Naive thymus-derived CD4-positive, alpha-beta T cell (primary cell): ENCODE measurements at regions not wholly inside any gene's neighbourhood (a gene's known extent, or its start where the extent isn't known, plus 50 kb on each side); places are given as distances from the start of the nearest gene placed in this dataset.
"Not testable (repeated sequence)": the region's sequence is repeated elsewhere in the genome, so short reads cannot be mapped to it uniquely, and the experiment has no call there.

ENCODE experiments used
- ATAC-seq: fragments of 150-1000 bp; cut with Tn5 transposase; 2 replicates; pipeline ENCODE4 v1.10.0; 2021; ENCODE audit warnings: mild to moderate bottlenecking, moderate library complexity
- CTCF ChIA-PET: fragments of 350-600 bp; sonication (Branson Sonifier 250); formaldehyde crosslinking; loops from one replicate; lab custom pipeline; 2021; ENCODE audit warnings: antibody characterized with exemption; lab: Charles Lee
- POLR2A ChIA-PET: fragments of 350-600 bp; sonication (Branson Sonifier 250); formaldehyde crosslinking; loops from one replicate; lab custom pipeline; 2021; ENCODE audit warnings: antibody characterized with exemption, inconsistent platforms; lab: Charles Lee
- DNase-seq, 9 donors: peaks; one replicate each; pipeline versions ENCODE4 v3.0.0 to v3.0.0-alpha.2; 2020 to 2022; ENCODE audit warnings: mixed read lengths in 1 of 9
- H3K27ac ChIP-seq: one replicate; pipeline ENCODE4 v1.7.0; 2013; ENCODE audit warnings: mild to moderate bottlenecking, low read depth, low read length, moderate library complexity
- H3K27me3 ChIP-seq, 2 donors: one replicate each; pipeline ENCODE4 v1.7.0; 2013; ENCODE audit warnings: low read length in 2 of 2, mild to moderate bottlenecking in 2 of 2, moderate library complexity in 2 of 2; ENCODE audit not compliant: control insufficient read depth in 2 of 2, insufficient read depth in 2 of 2
- H3K36me3 ChIP-seq, 3 experiments: 1 replicate in 2 of 3; 2 replicates in 1 of 3; pipeline ENCODE4 v1.7.0; 2013; ENCODE audit warnings: low read length in 3 of 3, mild to moderate bottlenecking in 3 of 3, moderate library complexity in 1 of 3; ENCODE audit not compliant: insufficient read depth in 3 of 3, control insufficient read depth in 2 of 3
- H3K4me1 ChIP-seq, 2 donors: one replicate each; pipeline ENCODE4 v1.7.0; 2013; ENCODE audit warnings: low read length in 2 of 2, mild to moderate bottlenecking in 2 of 2, moderate library complexity in 1 of 2; ENCODE audit not compliant: control insufficient read depth in 2 of 2, insufficient read depth in 2 of 2
- H3K4me3 ChIP-seq: 2 replicates; pipeline ENCODE4 v1.7.0; 2013; ENCODE audit warnings: mild to moderate bottlenecking, low read length
- H3K9me3 ChIP-seq, 3 experiments: 1 replicate in 2 of 3; 2 replicates in 1 of 3; pipeline ENCODE4 v1.7.0; 2013; ENCODE audit warnings: low read length in 3 of 3; ENCODE audit not compliant: control insufficient read depth in 2 of 3
- H3K27ac Mint-ChIP-seq, 9 donors: one replicate each; pipeline ENCODE4 v1.8.0; 2020 to 2022; ENCODE audit warnings: mixed read lengths in 9 of 9, mild to moderate bottlenecking in 8 of 9, moderate library complexity in 5 of 9, inconsistent platforms in 2 of 9
- H3K27me3 Mint-ChIP-seq, 5 donors: one replicate each; pipeline ENCODE4 v1.8.0; 2021 to 2022; ENCODE audit warnings: mixed read lengths in 5 of 5, mild to moderate bottlenecking in 1 of 5
- H3K36me3 Mint-ChIP-seq, 5 donors: one replicate each; pipeline ENCODE4 v1.8.0; 2020 to 2022; ENCODE audit warnings: mixed read lengths in 5 of 5, mild to moderate bottlenecking in 3 of 5, inconsistent platforms in 1 of 5
- H3K4me1 Mint-ChIP-seq, 7 donors: one replicate each; pipeline ENCODE4 v1.8.0; 2020 to 2022; ENCODE audit warnings: mixed read lengths in 7 of 7, mild to moderate bottlenecking in 3 of 7, inconsistent platforms in 1 of 7
- H3K4me3 Mint-ChIP-seq, 10 donors: one replicate each; pipeline ENCODE4 v1.8.0; 2020 to 2022; ENCODE audit warnings: mild to moderate bottlenecking in 10 of 10, mixed read lengths in 10 of 10, moderate library complexity in 6 of 10, inconsistent platforms in 2 of 10
- H3K9me3 Mint-ChIP-seq, 11 donors: one replicate each; pipeline ENCODE4 v1.8.0; 2020 to 2022; ENCODE audit warnings: mixed read lengths in 11 of 11, mild to moderate bottlenecking in 4 of 11, inconsistent platforms in 1 of 11, moderate library complexity in 1 of 11
- intact Hi-C, 2 donors: fragments of 100-400 bp; cut with micrococcal nuclease; formaldehyde crosslinking; loops; one replicate each; pipeline ENCODE4 v1.15.1; 2023

- H3K27me3 ChIP-seq: no peaks in the 10 kb centered on the region
- H3K9me3 Mint-ChIP-seq: no peaks in the 10 kb centered on the region
- ChIA-PET CTCF (no interaction called here), POLR2A (no interaction called here)
- no peaks in the 10 kb centered on the region for H3K4me1 Mint-ChIP-seq
- H3K27ac ChIP-seq: no peak overlapping the region
- no peaks in the 10 kb centered on the region for H3K4me1 ChIP-seq
- no peaks in the 10 kb centered on the region for H3K9me3 ChIP-seq
- no peak for ATAC-seq
- H3K36me3 ChIP-seq: no peaks in the 10 kb centered on the region
- H3K27me3 Mint-ChIP-seq: peaks cover 0 to 21% (median 6%) of the 10 kb centered on the region in 5 donors
- DNase-seq: no peak
- intact Hi-C loops: no loop called here
- H3K4me3 ChIP-seq: no peak overlapping the region
- no peak overlapping the region for H3K27ac Mint-ChIP-seq
- H3K36me3 Mint-ChIP-seq: no peaks in the 10 kb centered on the region
- no peak overlapping the region for H3K4me3 Mint-ChIP-seq
Observed at GRCh38 chr6:119760046-119760445, 410.5 kb upstream of the MAN1A1 start.

GRCh38 chr6:119758385-119758784, 408.8 kb upstream of the MAN1A1 start:
- Histone ChIP-seq H3K4me3 (no peak overlapping the region), H3K9me3 (no peaks in the 10 kb centered on the region), H3K4me1 (no peaks in the 10 kb centered on the region), H3K27ac (no peak overlapping the region), H3K27me3 (no peaks in the 10 kb centered on the region), H3K36me3 (no peaks in the 10 kb centered on the region)
- Mint-ChIP-seq H3K27ac (no peak overlapping the region), H3K36me3 (no peaks in the 10 kb centered on the region), H3K4me3 (no peak overlapping the region), H3K27me3 (peaks cover 0 to 23% (median 0%) of the 10 kb centered on the region in 5 donors), H3K4me1 (no peaks in the 10 kb centered on the region), H3K9me3 (no peaks in the 10 kb centered on the region)
- DNase-seq (no peak), ATAC-seq (no peak)
- POLR2A ChIA-PET: no interaction called here
- intact Hi-C loops: no loop called here
- CTCF ChIA-PET: no interaction called here

- no peaks in the 10 kb centered on the region for H3K36me3 Mint-ChIP-seq
- Histone ChIP-seq H3K4me1 (no peaks in the 10 kb centered on the region), H3K4me3 (no peak overlapping the region), H3K27me3 (no peaks in the 10 kb centered on the region), H3K27ac (no peak overlapping the region), H3K36me3 (no peaks in the 10 kb centered on the region), H3K9me3 (no peaks in the 10 kb centered on the region)
- peaks cover 0 to 3% (median 0%) of the 10 kb centered on the region in 11 donors for H3K9me3 Mint-ChIP-seq
- peaks cover 0 to 30% (median 6%) of the 10 kb centered on the region in 5 donors for H3K27me3 Mint-ChIP-seq
- ATAC-seq: no peak
- DNase-seq: no peak
- ChIA-PET POLR2A (no interaction called here), CTCF (no interaction called here)
- intact Hi-C loops: no loop called here
- no peak overlapping the region for H3K4me3 Mint-ChIP-seq
- no peak overlapping the region for H3K27ac Mint-ChIP-seq
- H3K4me1 Mint-ChIP-seq: no peaks in the 10 kb centered on the region
Observed at GRCh38 chr6:119757467-119757866, 407.9 kb upstream of the MAN1A1 start.

- intact Hi-C loops: no loop called here
- Mint-ChIP-seq H3K4me3 (no peak overlapping the region), H3K4me1 (no peaks in the 10 kb centered on the region), H3K9me3 (peaks cover 0 to 3% (median 0%) of the 10 kb centered on the region in 11 donors), H3K36me3 (no peaks in the 10 kb centered on the region), H3K27me3 (peaks cover 0 to 17% (median 12%) of the 10 kb centered on the region in 5 donors), H3K27ac (no peak overlapping the region)
- no peak for ATAC-seq
- Histone ChIP-seq H3K36me3 (no peaks in the 10 kb centered on the region), H3K27ac (no peak overlapping the region), H3K4me3 (no peak overlapping the region), H3K27me3 (no peaks in the 10 kb centered on the region), H3K4me1 (no peaks in the 10 kb centered on the region), H3K9me3 (no peaks in the 10 kb centered on the region)
- CTCF ChIA-PET: no interaction called here
- DNase-seq: no peak
- POLR2A ChIA-PET: no interaction called here
Observed at GRCh38 chr6:119749335-119749734, 399.8 kb upstream of the MAN1A1 start.

- H3K9me3 Mint-ChIP-seq, H3K4me1 ChIP-seq, intact Hi-C loops, POLR2A ChIA-PET, CTCF ChIA-PET, H3K9me3 ChIP-seq, DNase-seq, H3K4me1 Mint-ChIP-seq, ATAC-seq, H3K27ac ChIP-seq, H3K27ac Mint-ChIP-seq, H3K4me3 Mint-ChIP-seq, H3K36me3 Mint-ChIP-seq, H3K4me3 ChIP-seq, H3K27me3 ChIP-seq, H3K36me3 ChIP-seq: not testable (repeated sequence)
- H3K27me3 Mint-ChIP-seq: peaks cover 0 to 18% (median 10%) of the 10 kb centered on the region in 5 donors
Observed at GRCh38 chr6:119748535-119748934, 399.0 kb upstream of the MAN1A1 start.

- peak; percentile 76 for ATAC-seq
- intact Hi-C loops: loop anchor here (1.0 to 5.0 kb wide), 5 partner anchors 235 to 1565 kb away; no protein-coding TSS in a partner anchor
- peaks cover 0 to 6% (median 0%) of the 10 kb centered on the region in 7 donors for H3K4me1 Mint-ChIP-seq
- H3K4me3 ChIP-seq: no peak overlapping the region
- no peaks in the 10 kb centered on the region for H3K36me3 ChIP-seq
- H3K27ac ChIP-seq: no peak overlapping the region
- DNase-seq: peak; percentile 2 to 49 (median 22)
- ChIA-PET POLR2A (no interaction called here), CTCF (no interaction called here)
- H3K9me3 Mint-ChIP-seq: peaks cover 0 to 2% (median 0%) of the 10 kb centered on the region in 11 donors
- H3K27me3 ChIP-seq: no peaks in the 10 kb centered on the region
- H3K27ac Mint-ChIP-seq: no peak overlapping the region
- H3K9me3 ChIP-seq: no peaks in the 10 kb centered on the region
- no peaks in the 10 kb centered on the region for H3K4me1 ChIP-seq
- H3K27me3 Mint-ChIP-seq: peaks cover 0 to 27% (median 10%) of the 10 kb centered on the region in 5 donors
- no peak overlapping the region for H3K4me3 Mint-ChIP-seq
- H3K36me3 Mint-ChIP-seq: no peaks in the 10 kb centered on the region
Observed at GRCh38 chr6:119742188-119742803, 392.7 kb upstream of the MAN1A1 start.

- intact Hi-C loops: loop anchor here (5.0 kb wide), 3 partner anchors 238 to 1568 kb away; no protein-coding TSS in a partner anchor
- H3K36me3 Mint-ChIP-seq: no peaks in the 10 kb centered on the region
Observed at GRCh38 chr6:119739769-119740168, 390.2 kb upstream of the MAN1A1 start.

More at GRCh38 chr6:119739769-119740168, 390.2 kb upstream of the MAN1A1 start:
- Mint-ChIP-seq H3K9me3 (no peaks in the 10 kb centered on the region), H3K4me3 (no peak overlapping the region), H3K27me3 (peaks cover 15 to 43% (median 26%) of the 10 kb centered on the region in 5 donors), H3K27ac (no peak overlapping the region), H3K4me1 (peaks cover 0 to 6% (median 0%) of the 10 kb centered on the region in 7 donors)
- CTCF ChIA-PET: interaction anchor here (0.6 kb wide), 1 partner anchor 591 kb away, joined by 3 read pairs; no protein-coding TSS in a partner anchor
- H3K27ac ChIP-seq: no peak overlapping the region
- H3K4me3 ChIP-seq: no peak overlapping the region
- H3K27me3 ChIP-seq: no peaks in the 10 kb centered on the region
- no peaks in the 10 kb centered on the region for H3K9me3 ChIP-seq
- POLR2A ChIA-PET: no interaction called here
- DNase-seq: no peak
- no peaks in the 10 kb centered on the region for H3K4me1 ChIP-seq
- H3K36me3 ChIP-seq: no peaks in the 10 kb centered on the region
- ATAC-seq: no peak
